ENCODE measurements at regions not wholly inside any gene's neighbourhood (a gene's known extent, or its start where the extent isn't known, plus 50 kb on each side); places are given as distances from the start of the nearest gene placed in this dataset.

DNA sequence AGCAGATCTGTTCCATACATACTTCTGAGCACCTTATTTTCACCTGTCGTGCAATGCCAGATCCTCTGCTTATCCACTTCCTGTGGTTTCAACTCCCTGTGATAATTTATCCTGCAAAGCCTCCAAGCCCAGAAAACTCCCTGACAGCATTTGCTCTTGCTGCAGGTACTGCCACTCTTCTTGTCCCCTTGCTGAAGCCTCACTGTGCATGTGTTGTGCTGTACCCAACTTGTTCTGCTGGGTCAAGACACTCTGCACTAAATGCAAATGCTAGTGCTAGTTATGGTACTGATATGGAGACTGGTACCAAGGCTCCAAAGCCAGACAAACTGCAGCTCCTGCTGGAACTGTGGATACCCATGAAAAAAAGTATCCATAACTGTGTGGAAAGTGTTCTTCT is 315.4 kb upstream of the MIR17HG start:
- TF ChIP-seq EZH2 (IDR thresholded peaks at IDR 0.05; ENCODE audit: borderline replicate concordance, low read depth, low read length, poor library complexity, severe bottlenecking) = no peak
- TF ChIP-seq, protein P1, sequence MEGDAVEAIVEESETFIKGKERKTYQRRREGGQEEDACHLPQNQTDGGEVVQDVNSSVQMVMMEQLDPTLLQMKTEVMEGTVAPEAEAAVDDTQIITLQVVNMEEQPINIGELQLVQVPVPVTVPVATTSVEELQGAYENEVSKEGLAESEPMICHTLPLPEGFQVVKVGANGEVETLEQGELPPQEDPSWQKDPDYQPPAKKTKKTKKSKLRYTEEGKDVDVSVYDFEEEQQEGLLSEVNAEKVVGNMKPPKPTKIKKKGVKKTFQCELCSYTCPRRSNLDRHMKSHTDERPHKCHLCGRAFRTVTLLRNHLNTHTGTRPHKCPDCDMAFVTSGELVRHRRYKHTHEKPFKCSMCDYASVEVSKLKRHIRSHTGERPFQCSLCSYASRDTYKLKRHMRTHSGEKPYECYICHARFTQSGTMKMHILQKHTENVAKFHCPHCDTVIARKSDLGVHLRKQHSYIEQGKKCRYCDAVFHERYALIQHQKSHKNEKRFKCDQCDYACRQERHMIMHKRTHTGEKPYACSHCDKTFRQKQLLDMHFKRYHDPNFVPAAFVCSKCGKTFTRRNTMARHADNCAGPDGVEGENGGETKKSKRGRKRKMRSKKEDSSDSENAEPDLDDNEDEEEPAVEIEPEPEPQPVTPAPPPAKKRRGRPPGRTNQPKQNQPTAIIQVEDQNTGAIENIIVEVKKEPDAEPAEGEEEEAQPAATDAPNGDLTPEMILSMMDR (conservative IDR thresholded peaks at IDR 0.05; ENCODE audit: low read depth, low read length) = no peak

Measured in A673 (cell line).